NB4 (cell line): ENCODE measurements at regions not wholly inside any gene's neighbourhood (a gene's known extent, or its start where the extent isn't known, plus 50 kb on each side); places are given as distances from the start of the nearest gene placed in this dataset.

Source experiments
- DNase-seq: peaks from one replicate; pipeline ENCODE4 v3.0.0; 2010; ENCODE audit warnings: low read depth
- H3K4me3 ChIP-seq: one replicate; pipeline ENCODE4 v1.5.1; 2011; ENCODE audit warnings: mild to moderate bottlenecking, low read depth, low read length, moderate library complexity
- MAX ChIP-seq: IDR thresholded peaks from 2 replicates; pipeline ENCODE4 v1.6.1; 2011; ENCODE audit warnings: low read depth, low read length
- MYC ChIP-seq: IDR thresholded peaks from 2 replicates; pipeline ENCODE4 v1.6.1; 2011; ENCODE audit warnings: low read depth, low read length
- POLR2A ChIP-seq: IDR thresholded peaks from 2 replicates; pipeline ENCODE4 v1.6.1; 2011; ENCODE audit warnings: mild to moderate bottlenecking; ENCODE audit not compliant: insufficient read length; ENCODE audit errors: extremely low read depth
- TF ChIP-seq, protein P1 (sequence below): IDR thresholded peaks from one replicate; pipeline ENCODE4 v1.5.1; 2012; ENCODE audit warnings: low read depth, low read length

DNA sequence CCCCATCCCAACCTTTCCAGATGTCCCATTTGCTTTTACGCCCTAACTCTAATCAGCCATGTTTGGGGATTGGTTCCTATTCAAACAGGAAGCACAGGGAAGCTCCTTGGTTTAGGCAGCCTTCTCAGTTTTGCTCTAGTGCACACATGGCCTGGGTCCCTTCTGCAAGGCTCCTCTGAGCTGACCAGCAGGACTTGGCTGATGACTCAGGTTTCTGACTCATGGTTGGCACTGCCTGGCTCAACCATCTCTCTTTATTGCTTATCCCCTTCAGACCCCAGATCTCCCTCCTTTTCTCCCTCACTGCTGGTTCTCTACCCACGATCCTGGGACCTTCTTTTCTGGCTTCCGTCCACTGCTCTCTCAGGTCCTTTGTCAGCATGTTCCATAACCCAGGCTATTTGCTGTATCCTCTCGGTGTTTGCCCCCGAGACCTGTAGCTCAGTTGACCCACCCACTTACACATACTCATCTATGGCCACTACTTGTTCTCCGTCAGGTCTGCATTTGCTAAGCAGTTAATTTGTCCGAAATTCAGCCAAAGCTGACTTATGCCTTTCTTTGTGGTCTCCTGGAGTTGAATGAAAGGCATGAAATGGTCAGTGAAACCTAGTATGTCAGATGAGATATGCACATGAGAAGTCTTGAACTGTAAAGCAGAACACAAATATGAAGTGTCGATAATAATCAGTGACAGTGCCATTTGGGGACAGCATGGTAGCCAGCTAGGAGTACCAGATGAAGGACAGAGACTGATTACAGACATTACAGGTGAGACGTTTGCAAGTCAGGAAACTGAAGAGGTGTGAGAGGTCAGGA lies 323.5 kb upstream of the ROPN1 start:
- H3K4me3 ChIP-seq = no peak overlapping the region
- DNase-seq = peak; percentile 60
- no peak for TF ChIP-seq MYC
- TF ChIP-seq POLR2A = no peak
- no peak for TF ChIP-seq MAX
- TF ChIP-seq, protein P1, sequence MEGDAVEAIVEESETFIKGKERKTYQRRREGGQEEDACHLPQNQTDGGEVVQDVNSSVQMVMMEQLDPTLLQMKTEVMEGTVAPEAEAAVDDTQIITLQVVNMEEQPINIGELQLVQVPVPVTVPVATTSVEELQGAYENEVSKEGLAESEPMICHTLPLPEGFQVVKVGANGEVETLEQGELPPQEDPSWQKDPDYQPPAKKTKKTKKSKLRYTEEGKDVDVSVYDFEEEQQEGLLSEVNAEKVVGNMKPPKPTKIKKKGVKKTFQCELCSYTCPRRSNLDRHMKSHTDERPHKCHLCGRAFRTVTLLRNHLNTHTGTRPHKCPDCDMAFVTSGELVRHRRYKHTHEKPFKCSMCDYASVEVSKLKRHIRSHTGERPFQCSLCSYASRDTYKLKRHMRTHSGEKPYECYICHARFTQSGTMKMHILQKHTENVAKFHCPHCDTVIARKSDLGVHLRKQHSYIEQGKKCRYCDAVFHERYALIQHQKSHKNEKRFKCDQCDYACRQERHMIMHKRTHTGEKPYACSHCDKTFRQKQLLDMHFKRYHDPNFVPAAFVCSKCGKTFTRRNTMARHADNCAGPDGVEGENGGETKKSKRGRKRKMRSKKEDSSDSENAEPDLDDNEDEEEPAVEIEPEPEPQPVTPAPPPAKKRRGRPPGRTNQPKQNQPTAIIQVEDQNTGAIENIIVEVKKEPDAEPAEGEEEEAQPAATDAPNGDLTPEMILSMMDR = no peak

DNA sequence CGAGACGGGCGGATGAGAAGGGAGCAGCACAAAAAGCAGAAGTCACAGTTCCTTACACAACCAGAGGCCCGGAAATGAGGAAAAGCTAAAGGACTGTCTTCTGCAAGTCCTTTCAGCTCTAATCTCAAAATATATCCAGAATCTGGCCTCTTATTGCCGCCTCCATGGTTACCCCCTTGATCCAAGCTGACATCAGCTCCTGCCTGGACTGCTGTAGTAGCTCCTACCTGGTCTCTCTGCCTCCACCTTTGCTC lies 324.0 kb upstream of the ROPN1 start:
- TF ChIP-seq MYC = no peak
- TF ChIP-seq POLR2A = no peak
- TF ChIP-seq, protein P1 = no peak
- no peak for TF ChIP-seq MAX
- peak; percentile 70 for DNase-seq
- no peak overlapping the region for H3K4me3 ChIP-seq

DNA sequence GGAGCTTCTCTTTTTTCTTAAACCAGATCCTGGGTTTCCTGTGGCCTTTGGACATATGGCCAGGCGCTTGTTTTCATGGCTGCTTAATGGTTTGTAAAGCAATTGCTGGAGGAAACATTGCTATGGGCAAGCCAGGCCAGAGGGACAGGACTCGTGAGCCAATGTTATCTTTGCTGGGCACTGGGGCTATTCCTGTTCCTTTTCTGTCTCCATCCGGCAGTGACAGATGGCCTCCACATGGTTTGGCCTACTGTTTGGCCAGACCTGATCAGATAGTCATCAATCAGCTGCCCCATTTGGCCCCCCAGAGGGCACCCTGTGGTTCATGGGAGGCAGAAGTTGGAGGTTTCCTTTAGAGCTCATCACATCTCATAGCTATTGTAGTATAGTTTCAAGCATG lies 326.1 kb upstream of the ROPN1 start:
- no peak overlapping the region for H3K4me3 ChIP-seq
- DNase-seq = no peak
- no peak for TF ChIP-seq MAX
- no peak for TF ChIP-seq POLR2A
- no peak for TF ChIP-seq MYC
- TF ChIP-seq, protein P1 = no peak

GRCh38 chr3:124318656-124319055 lies 326.7 kb upstream of the ROPN1 start:
- peak; percentile 2 for DNase-seq
- H3K4me3 ChIP-seq = no peak overlapping the region
- no peak for TF ChIP-seq MAX
- TF ChIP-seq, protein P1 = no peak
- no peak for TF ChIP-seq MYC
- TF ChIP-seq POLR2A = no peak

- DNase-seq = no peak
- TF ChIP-seq, protein P1 = no peak
- TF ChIP-seq MAX (no peak), MYC (no peak), POLR2A (no peak)
- no peak overlapping the region for H3K4me3 ChIP-seq
Measured at GRCh38 chr3:124320976-124321375, 329.1 kb upstream of the ROPN1 start.
